Hypothalamus (tissue), 51 donors: ENCODE measurements at regions not wholly inside any gene's neighbourhood (a gene's known extent, or its start where the extent isn't known, plus 50 kb on each side); places are given as distances from the start of the nearest gene placed in this dataset.
"Not testable (repeated sequence)": the region's sequence is repeated elsewhere in the genome, so short reads cannot be mapped to it uniquely, and the experiment has no call there.

Experiments
- DNase-seq, 51 donors: peaks; one replicate each; lab custom pipeline; 2025; lab: John Stamatoyannopoulos, UW

- no peak for DNase-seq
Measured at GRCh38 chr2:239820836-239821693, 204.1 kb downstream of the NDUFA10 start.

GRCh38 chr2:239819974-239820555, 205.1 kb downstream of the NDUFA10 start:
- peak in 2 of 51 donors; percentile 21 for DNase-seq

- DNase-seq: peak in 1 of 51 donors; percentile 55
Measured at GRCh38 chr2:239819091-239819973, 205.8 kb downstream of the NDUFA10 start.

GRCh38 chr2:239818531-239819011, 206.6 kb downstream of the NDUFA10 start:
- DNase-seq: peak in 24 of 51 donors; percentile 11 to 73 (median 42)

GRCh38 chr2:239818086-239818485, 207.1 kb downstream of the NDUFA10 start:
- no peak for DNase-seq

- not testable (repeated sequence) for DNase-seq
Measured at GRCh38 chr2:239817468-239818031, 207.6 kb downstream of the NDUFA10 start.

GRCh38 chr2:239816576-239817467, 208.3 kb downstream of the NDUFA10 start:
- DNase-seq: no peak

- no peak for DNase-seq
Measured at GRCh38 chr2:239815671-239816070, 209.5 kb downstream of the NDUFA10 start.

- DNase-seq: no peak
Measured at GRCh38 chr2:239814861-239815601, 210.1 kb downstream of the NDUFA10 start.

GRCh38 chr2:239814116-239814860, 210.9 kb downstream of the NDUFA10 start:
- no peak for DNase-seq

GRCh38 chr2:239813261-239814115, 211.7 kb downstream of the NDUFA10 start:
- no peak for DNase-seq

GRCh38 chr2:239811806-239812560, 213.2 kb downstream of the NDUFA10 start:
- no peak for DNase-seq

- no peak for DNase-seq
Measured at GRCh38 chr2:239811111-239811781, 213.9 kb downstream of the NDUFA10 start.

GRCh38 chr2:239809391-239809790, 215.8 kb downstream of the NDUFA10 start:
- DNase-seq: no peak

GRCh38 chr2:239807568-239807967, 217.6 kb downstream of the NDUFA10 start:
- no peak for DNase-seq
